ENCODE measurements at regions not wholly inside any gene's neighbourhood (a gene's known extent, or its start where the extent isn't known, plus 50 kb on each side); places are given as distances from the start of the nearest gene placed in this dataset.

- Mint-ChIP-seq H3K27me3 (ENCODE audit: low read depth) (peaks cover 3% of the 10 kb centered on the region), H3K36me3 (ENCODE audit: low read depth) (no peaks in the 10 kb centered on the region), H3K9me3 (ENCODE audit: insufficient read depth) (no peaks in the 10 kb centered on the region), H3K4me3 (no peak overlapping the region), H3K4me1 (ENCODE audit: low read depth) (no peaks in the 10 kb centered on the region), H3K27ac (no peak overlapping the region)
- peak; percentile 67 for ATAC-seq
- ChIA-PET CTCF (interaction anchor here (0.5 to 5.6 kb wide), 33 partner anchors 9 to 471 kb away, joined by 3 to 75 read pairs (median 4); no protein-coding TSS in a partner anchor), POLR2A (no interaction called here)
- peak; percentile 66 for DNase-seq
These were observed 78.1 kb upstream of the DNAH14 start for GRCh38 chr1:224851210-224851847.

DNA sequence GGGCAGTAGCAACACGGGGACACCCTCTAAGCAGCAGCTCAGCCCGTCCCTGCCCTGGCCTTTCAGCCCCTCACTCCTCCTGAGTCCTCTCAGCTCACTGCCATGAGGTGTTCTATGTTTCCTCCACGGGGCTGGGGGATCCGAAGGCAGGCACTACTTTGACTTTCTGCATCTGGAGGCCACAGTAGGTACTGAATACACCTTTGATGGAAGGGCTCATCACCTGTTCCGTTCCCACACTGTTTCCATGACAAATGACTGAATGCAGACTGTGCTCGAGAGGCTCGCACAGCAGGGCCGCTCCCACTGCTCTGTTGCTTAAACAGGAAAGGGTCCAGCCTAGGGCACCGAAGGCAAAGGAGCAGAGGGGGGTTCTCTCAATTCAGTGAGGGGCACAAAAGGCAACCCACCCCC lies 77.6 kb upstream of the DNAH14 start:
- POLR2A ChIA-PET, result no interaction called here
- H3K36me3 Mint-ChIP-seq (ENCODE audit: low read depth), result no peaks in the 10 kb centered on the region
- H3K4me1 Mint-ChIP-seq (ENCODE audit: low read depth), result no peaks in the 10 kb centered on the region
- CTCF ChIA-PET, result interaction anchor here (0.7 to 5.6 kb wide), 26 partner anchors 8 to 471 kb away, joined by 3 to 75 read pairs (median 4); no protein-coding TSS in a partner anchor
- peak; percentile 44 for ATAC-seq
- no peak for DNase-seq
- H3K27ac Mint-ChIP-seq, result no peak overlapping the region
- peaks cover 3% of the 10 kb centered on the region for H3K27me3 Mint-ChIP-seq (ENCODE audit: low read depth)
- H3K4me3 Mint-ChIP-seq, result no peak overlapping the region
- H3K9me3 Mint-ChIP-seq (ENCODE audit: insufficient read depth), result no peaks in the 10 kb centered on the region

DNA sequence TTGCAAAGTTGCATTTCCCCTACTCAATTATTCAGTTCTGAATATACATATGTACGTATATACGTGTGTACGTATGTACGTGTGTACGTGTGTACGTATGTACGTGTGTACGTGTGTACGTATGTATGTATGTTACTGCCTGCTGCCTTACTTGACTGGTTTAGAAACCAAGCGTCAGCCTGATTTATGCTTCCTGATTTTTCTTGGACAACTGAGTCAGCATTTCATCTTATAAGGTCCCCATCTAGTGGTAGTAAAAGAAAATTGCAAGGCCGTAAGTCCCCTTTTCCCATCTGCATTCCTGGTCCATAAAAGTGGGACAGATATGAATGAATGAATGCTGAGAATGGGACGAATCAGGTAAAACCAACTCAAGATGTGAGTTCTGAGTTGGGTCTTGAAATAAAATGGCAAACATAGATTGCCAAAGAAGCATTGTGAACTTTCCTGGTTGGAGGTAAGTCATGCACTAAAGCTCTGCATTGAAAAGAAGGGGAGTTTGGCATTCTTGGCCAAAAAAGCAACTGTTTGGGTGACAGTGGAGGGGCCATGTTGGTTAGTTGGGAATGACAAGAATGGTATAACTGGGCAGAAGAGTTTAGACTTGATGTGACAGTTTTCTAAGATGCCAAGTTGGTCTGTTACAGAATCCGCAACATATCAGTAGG lies 76.4 kb upstream of the DNAH14 start:
- H3K4me3 Mint-ChIP-seq, result no peak overlapping the region
- H3K27ac Mint-ChIP-seq, result no peak overlapping the region
- ATAC-seq (no peak), DNase-seq (no peak)
- ChIA-PET POLR2A (no interaction called here), CTCF (interaction anchor here (1.2 to 5.6 kb wide), 7 partner anchors 19 to 340 kb away, joined by 3 to 75 read pairs (median 14); no protein-coding TSS in a partner anchor)
- no peaks in the 10 kb centered on the region for H3K36me3 Mint-ChIP-seq (ENCODE audit: low read depth)
- H3K9me3 Mint-ChIP-seq (ENCODE audit: insufficient read depth), result no peaks in the 10 kb centered on the region
- H3K27me3 Mint-ChIP-seq (ENCODE audit: low read depth), result peaks cover 8% of the 10 kb centered on the region
- H3K4me1 Mint-ChIP-seq (ENCODE audit: low read depth), result no peaks in the 10 kb centered on the region

DNA sequence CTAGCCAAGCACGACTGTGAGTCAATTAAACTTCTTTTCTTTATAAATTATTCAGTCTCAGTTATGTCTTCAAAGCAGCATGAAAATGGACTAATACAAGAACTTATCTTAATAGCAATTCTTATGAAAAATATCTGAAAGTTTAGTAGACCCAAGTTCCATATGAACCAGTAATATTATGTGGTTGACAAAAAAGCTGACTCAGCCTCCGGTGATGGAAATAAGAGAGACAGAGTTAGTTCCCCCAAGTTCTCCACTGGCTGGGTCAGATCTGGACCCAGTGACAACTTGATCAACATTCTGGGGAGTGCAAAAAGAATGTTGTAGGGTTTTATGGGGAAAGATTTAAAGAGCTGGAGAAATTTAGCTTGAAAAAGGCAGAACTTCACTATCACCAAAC lies 72.5 kb upstream of the DNAH14 start:
- no peak overlapping the region for H3K27ac Mint-ChIP-seq
- no peaks in the 10 kb centered on the region for H3K36me3 Mint-ChIP-seq (ENCODE audit: low read depth)
- no peak overlapping the region for H3K4me3 Mint-ChIP-seq
- POLR2A ChIA-PET, result no interaction called here
- CTCF ChIA-PET, result interaction anchor here (1.1 to 2.0 kb wide), 3 partner anchors 156 to 344 kb away, joined by 3 to 7 read pairs (median 7); no protein-coding TSS in a partner anchor
- DNase-seq (no peak), ATAC-seq (no peak)
- no peaks in the 10 kb centered on the region for H3K4me1 Mint-ChIP-seq (ENCODE audit: low read depth)
- H3K27me3 Mint-ChIP-seq (ENCODE audit: low read depth), result peaks cover 11% of the 10 kb centered on the region
- no peaks in the 10 kb centered on the region for H3K9me3 Mint-ChIP-seq (ENCODE audit: insufficient read depth)

- ChIA-PET POLR2A (no interaction called here), CTCF (interaction anchor here (1.4 kb wide), 1 partner anchor 8 kb away, joined by 5 read pairs; no protein-coding TSS in a partner anchor)
- Mint-ChIP-seq H3K27me3 (ENCODE audit: low read depth) (peaks cover 16% of the 10 kb centered on the region), H3K4me3 (no peak overlapping the region), H3K36me3 (ENCODE audit: low read depth) (no peaks in the 10 kb centered on the region), H3K27ac (no peak overlapping the region), H3K9me3 (ENCODE audit: insufficient read depth) (no peaks in the 10 kb centered on the region), H3K4me1 (ENCODE audit: low read depth) (no peaks in the 10 kb centered on the region)
- DNase-seq (no peak), ATAC-seq (no peak)
These were observed 69.8 kb upstream of the DNAH14 start for GRCh38 chr1:224859651-224860050.

- Mint-ChIP-seq H3K27ac (no peak overlapping the region), H3K4me3 (no peak overlapping the region), H3K36me3 (ENCODE audit: low read depth) (no peaks in the 10 kb centered on the region), H3K9me3 (ENCODE audit: insufficient read depth) (no peaks in the 10 kb centered on the region), H3K27me3 (ENCODE audit: low read depth) (peaks cover 16% of the 10 kb centered on the region), H3K4me1 (ENCODE audit: low read depth) (no peaks in the 10 kb centered on the region)
- POLR2A ChIA-PET, result no interaction called here
- ATAC-seq (no peak), DNase-seq (no peak)
- CTCF ChIA-PET, result interaction anchor here (1.4 kb wide), 1 partner anchor 9 kb away, joined by 5 read pairs; no protein-coding TSS in a partner anchor
These were observed 68.8 kb upstream of the DNAH14 start for GRCh38 chr1:224860488-224861338.

- Mint-ChIP-seq H3K27me3 (ENCODE audit: low read depth) (peaks cover 16% of the 10 kb centered on the region), H3K27ac (no peak overlapping the region), H3K4me1 (ENCODE audit: low read depth) (no peaks in the 10 kb centered on the region), H3K36me3 (ENCODE audit: low read depth) (no peaks in the 10 kb centered on the region), H3K9me3 (ENCODE audit: insufficient read depth) (no peaks in the 10 kb centered on the region), H3K4me3 (no peak overlapping the region)
- ChIA-PET POLR2A (no interaction called here), CTCF (no interaction called here)
- ATAC-seq (no peak), DNase-seq (no peak)
These were observed 68.1 kb upstream of the DNAH14 start for GRCh38 chr1:224861339-224861716.

- Mint-ChIP-seq H3K9me3 (ENCODE audit: insufficient read depth) (no peaks in the 10 kb centered on the region), H3K36me3 (ENCODE audit: low read depth) (no peaks in the 10 kb centered on the region), H3K4me1 (ENCODE audit: low read depth) (no peaks in the 10 kb centered on the region), H3K27me3 (ENCODE audit: low read depth) (peaks cover 10% of the 10 kb centered on the region), H3K4me3 (no peak overlapping the region), H3K27ac (no peak overlapping the region)
- no peak for ATAC-seq
- ChIA-PET POLR2A (no interaction called here), CTCF (interaction anchor here (1.1 to 1.8 kb wide), 2 partner anchors 59 to 350 kb away, joined by 3 to 7 read pairs; no protein-coding TSS in a partner anchor)
- no peak for DNase-seq
These were observed 66.0 kb upstream of the DNAH14 start for GRCh38 chr1:224863486-224863885.

DNA sequence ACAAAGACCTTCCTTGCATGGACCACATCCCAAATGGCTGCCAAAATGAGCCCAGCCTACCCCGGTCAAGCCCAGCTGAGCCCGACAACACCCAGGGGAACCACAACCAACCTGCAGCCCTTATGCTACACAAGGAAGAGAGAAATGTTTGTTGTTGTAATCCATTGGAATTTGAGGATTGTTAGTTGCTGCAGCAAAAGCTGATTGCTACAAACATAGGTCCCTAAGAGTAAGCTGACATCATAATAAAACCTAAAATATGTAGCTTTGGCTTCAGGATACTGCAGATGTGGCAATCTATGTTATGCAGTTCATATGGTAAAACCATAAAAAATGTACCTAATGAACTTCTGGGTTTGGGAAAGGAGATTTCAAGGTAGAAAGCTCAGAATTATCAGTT lies 65.5 kb upstream of the DNAH14 start:
- no peaks in the 10 kb centered on the region for H3K4me1 Mint-ChIP-seq (ENCODE audit: low read depth)
- H3K36me3 Mint-ChIP-seq (ENCODE audit: low read depth), result no peaks in the 10 kb centered on the region
- peaks cover 10% of the 10 kb centered on the region for H3K27me3 Mint-ChIP-seq (ENCODE audit: low read depth)
- ChIA-PET CTCF (interaction anchor here (1.1 to 1.8 kb wide), 2 partner anchors 59 to 350 kb away, joined by 3 to 7 read pairs; no protein-coding TSS in a partner anchor), POLR2A (no interaction called here)
- no peak overlapping the region for H3K27ac Mint-ChIP-seq
- ATAC-seq (no peak), DNase-seq (no peak)
- H3K4me3 Mint-ChIP-seq, result no peak overlapping the region
- no peaks in the 10 kb centered on the region for H3K9me3 Mint-ChIP-seq (ENCODE audit: insufficient read depth)

DNA sequence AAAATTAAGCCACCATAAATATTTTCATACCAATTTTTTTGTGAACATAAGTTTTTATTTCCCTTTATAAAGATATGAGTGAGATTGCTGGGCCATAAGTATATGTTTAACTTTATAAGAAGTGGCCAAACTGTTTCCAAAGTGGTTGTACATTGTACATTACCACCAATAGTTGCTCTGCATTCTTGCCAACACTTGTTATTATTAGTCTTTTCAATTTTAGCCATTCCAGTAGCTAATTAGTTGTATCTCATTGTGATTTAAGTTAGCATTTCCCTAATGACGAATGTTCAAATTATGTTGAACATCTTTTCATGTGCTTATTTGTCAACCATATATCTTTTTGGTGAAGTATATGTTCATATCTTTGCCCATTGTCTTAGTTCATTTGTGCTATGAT lies 64.0 kb upstream of the DNAH14 start:
- no peak overlapping the region for H3K4me3 Mint-ChIP-seq
- no peak overlapping the region for H3K27ac Mint-ChIP-seq
- ChIA-PET POLR2A (no interaction called here), CTCF (no interaction called here)
- H3K27me3 Mint-ChIP-seq (ENCODE audit: low read depth), result peaks cover 8% of the 10 kb centered on the region
- no peaks in the 10 kb centered on the region for H3K36me3 Mint-ChIP-seq (ENCODE audit: low read depth)
- H3K4me1 Mint-ChIP-seq (ENCODE audit: low read depth), result no peaks in the 10 kb centered on the region
- H3K9me3 Mint-ChIP-seq (ENCODE audit: insufficient read depth), result no peaks in the 10 kb centered on the region
- ATAC-seq (no peak), DNase-seq (no peak)

DNA sequence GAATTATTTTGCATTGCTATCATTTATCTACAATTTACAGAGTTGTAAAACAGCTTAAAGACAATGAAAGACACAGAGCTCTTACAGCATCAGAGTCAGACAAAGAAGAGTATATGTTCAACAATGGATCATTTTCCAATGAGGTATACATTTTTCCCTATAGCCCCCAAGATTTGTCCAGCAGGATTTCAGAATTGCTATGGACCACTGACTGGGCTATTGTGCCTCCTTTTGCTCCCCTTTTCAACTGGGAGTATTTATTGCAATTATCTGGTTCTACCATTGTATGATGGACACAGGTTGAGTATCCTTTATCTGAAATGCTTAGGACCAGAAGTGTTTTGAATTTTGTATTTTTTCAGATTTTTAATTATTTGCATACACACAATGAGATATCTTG lies 62.5 kb upstream of the DNAH14 start:
- ChIA-PET POLR2A (no interaction called here), CTCF (no interaction called here)
- DNase-seq (no peak), ATAC-seq (no peak)
- H3K27ac Mint-ChIP-seq, result no peak overlapping the region
- peaks cover 8% of the 10 kb centered on the region for H3K27me3 Mint-ChIP-seq (ENCODE audit: low read depth)
- no peaks in the 10 kb centered on the region for H3K9me3 Mint-ChIP-seq (ENCODE audit: insufficient read depth)
- no peaks in the 10 kb centered on the region for H3K4me1 Mint-ChIP-seq (ENCODE audit: low read depth)
- no peaks in the 10 kb centered on the region for H3K36me3 Mint-ChIP-seq (ENCODE audit: low read depth)
- H3K4me3 Mint-ChIP-seq, result no peak overlapping the region

- Mint-ChIP-seq H3K4me3 (no peak overlapping the region), H3K27me3 (ENCODE audit: low read depth) (peaks cover 7% of the 10 kb centered on the region), H3K36me3 (ENCODE audit: low read depth) (no peaks in the 10 kb centered on the region), H3K4me1 (ENCODE audit: low read depth) (no peaks in the 10 kb centered on the region), H3K9me3 (ENCODE audit: insufficient read depth) (no peaks in the 10 kb centered on the region), H3K27ac (no peak overlapping the region)
- ChIA-PET CTCF (no interaction called here), POLR2A (no interaction called here)
- DNase-seq, result no peak
- ATAC-seq, result no peak
These were observed 61.8 kb upstream of the DNAH14 start for GRCh38 chr1:224867715-224868114.

All from activated CD8-positive, alpha-beta T cell treated with anti-CD3 and anti-CD28 coated beads, Interleukin-2, amount 10 ng/mL, durations not matched to agents 7 days and 5 days (primary cell).